BE2C (cell line): ENCODE measurements at regions not wholly inside any gene's neighbourhood (a gene's known extent, or its start where the extent isn't known, plus 50 kb on each side); places are given as distances from the start of the nearest gene placed in this dataset.

Experiments used
- DNase-seq: peaks from one replicate; pipeline ENCODE4 v3.0.0-alpha.2; 2020
- H3K27me3 ChIP-seq: fragments of 250-450 bp; sonication (Bioruptor Pico); 2 replicates; pipeline ENCODE4 v1.5.1; 2020; ENCODE audit warnings: mild to moderate bottlenecking
- H3K36me3 ChIP-seq: fragments of 250-450 bp; sonication (Bioruptor Pico); 2 replicates; pipeline ENCODE4 v1.5.1; 2020; ENCODE audit warnings: mild to moderate bottlenecking
- H3K4me1 ChIP-seq: fragments of 250-450 bp; sonication (Bioruptor Pico); 2 replicates; pipeline ENCODE4 v1.5.1; 2020
- H3K4me3 ChIP-seq: 2 replicates; pipeline ENCODE4 v1.5.1; 2011; ENCODE audit warnings: low read depth, low read length
- H3K9me3 ChIP-seq: fragments of 250-450 bp; sonication (Bioruptor Pico); 2 replicates; pipeline ENCODE4 v1.5.1; 2020
- TF ChIP-seq, protein P1 (sequence below): IDR thresholded peaks from 2 replicates; pipeline ENCODE4 v1.5.1; 2012; ENCODE audit warnings: mild to moderate bottlenecking, low read depth, low read length

- TF ChIP-seq, protein P1, sequence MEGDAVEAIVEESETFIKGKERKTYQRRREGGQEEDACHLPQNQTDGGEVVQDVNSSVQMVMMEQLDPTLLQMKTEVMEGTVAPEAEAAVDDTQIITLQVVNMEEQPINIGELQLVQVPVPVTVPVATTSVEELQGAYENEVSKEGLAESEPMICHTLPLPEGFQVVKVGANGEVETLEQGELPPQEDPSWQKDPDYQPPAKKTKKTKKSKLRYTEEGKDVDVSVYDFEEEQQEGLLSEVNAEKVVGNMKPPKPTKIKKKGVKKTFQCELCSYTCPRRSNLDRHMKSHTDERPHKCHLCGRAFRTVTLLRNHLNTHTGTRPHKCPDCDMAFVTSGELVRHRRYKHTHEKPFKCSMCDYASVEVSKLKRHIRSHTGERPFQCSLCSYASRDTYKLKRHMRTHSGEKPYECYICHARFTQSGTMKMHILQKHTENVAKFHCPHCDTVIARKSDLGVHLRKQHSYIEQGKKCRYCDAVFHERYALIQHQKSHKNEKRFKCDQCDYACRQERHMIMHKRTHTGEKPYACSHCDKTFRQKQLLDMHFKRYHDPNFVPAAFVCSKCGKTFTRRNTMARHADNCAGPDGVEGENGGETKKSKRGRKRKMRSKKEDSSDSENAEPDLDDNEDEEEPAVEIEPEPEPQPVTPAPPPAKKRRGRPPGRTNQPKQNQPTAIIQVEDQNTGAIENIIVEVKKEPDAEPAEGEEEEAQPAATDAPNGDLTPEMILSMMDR, result no peak
- Histone ChIP-seq H3K4me1 (no peaks in the 10 kb centered on the region), H3K9me3 (no peaks in the 10 kb centered on the region; the same call in 1 of the 2 replicates), H3K4me3 (no peak overlapping the region), H3K27me3 (no peaks in the 10 kb centered on the region), H3K36me3 (no peaks in the 10 kb centered on the region)
- DNase-seq, result no peak
These were observed 1267.4 kb upstream of the GOT2 start for GRCh38 chr16:60001523-60001922.

- H3K9me3 ChIP-seq, result peaks cover 3% of the 10 kb centered on the region; the same call in 1 of the 2 replicates
- no peaks in the 10 kb centered on the region for H3K27me3 ChIP-seq
- no peaks in the 10 kb centered on the region for H3K36me3 ChIP-seq
- DNase-seq, result no peak
- TF ChIP-seq, protein P1, result no peak
- H3K4me3 ChIP-seq, result no peak overlapping the region
- H3K4me1 ChIP-seq, result no peaks in the 10 kb centered on the region
These were observed 1263.6 kb upstream of the GOT2 start for GRCh38 chr16:59997706-59998105.

- Histone ChIP-seq H3K27me3 (no peaks in the 10 kb centered on the region), H3K4me1 (no peaks in the 10 kb centered on the region), H3K9me3 (peaks cover 3% of the 10 kb centered on the region; the same call in 1 of the 2 replicates), H3K4me3 (no peak overlapping the region), H3K36me3 (no peaks in the 10 kb centered on the region)
- no peak for DNase-seq
- TF ChIP-seq, protein P1, result no peak
These were observed 1259.0 kb upstream of the GOT2 start for GRCh38 chr16:59993101-59993500.

GRCh38 chr16:59991171-59991570, 1257.1 kb upstream of the GOT2 start:
- peaks cover 3% of the 10 kb centered on the region; the same call in 1 of the 2 replicates for H3K9me3 ChIP-seq
- TF ChIP-seq, protein P1, result no peak
- no peak overlapping the region for H3K4me3 ChIP-seq
- no peak for DNase-seq
- no peaks in the 10 kb centered on the region for H3K27me3 ChIP-seq
- H3K36me3 ChIP-seq, result no peaks in the 10 kb centered on the region
- H3K4me1 ChIP-seq, result no peaks in the 10 kb centered on the region

- Histone ChIP-seq H3K4me1 (no peaks in the 10 kb centered on the region), H3K36me3 (no peaks in the 10 kb centered on the region), H3K4me3 (no peak overlapping the region), H3K9me3 (peaks cover 3% of the 10 kb centered on the region; the same call in 1 of the 2 replicates), H3K27me3 (no peaks in the 10 kb centered on the region)
- TF ChIP-seq, protein P1, result no peak
- DNase-seq, result no peak
These were observed 1254.5 kb upstream of the GOT2 start for GRCh38 chr16:59988591-59988990.

GRCh38 chr16:59975953-59976352, 1241.8 kb upstream of the GOT2 start:
- no peaks in the 10 kb centered on the region for H3K36me3 ChIP-seq
- H3K27me3 ChIP-seq, result no peaks in the 10 kb centered on the region
- H3K4me1 ChIP-seq, result no peaks in the 10 kb centered on the region
- no peak overlapping the region for H3K4me3 ChIP-seq
- H3K9me3 ChIP-seq, result no peaks in the 10 kb centered on the region
- TF ChIP-seq, protein P1, result no peak
- DNase-seq, result no peak
